ENCODE measurements at regions not wholly inside any gene's neighbourhood (a gene's known extent, or its start where the extent isn't known, plus 50 kb on each side); places are given as distances from the start of the nearest gene placed in this dataset.
A peak's percentile ranks its signal among the peaks of the same experiment; 100 is the strongest.
"Not testable (repeated sequence)": the region's sequence is repeated elsewhere in the genome, so short reads cannot be mapped to it uniquely, and the experiment has no call there.

- DNase-seq: peak; percentile 1
These were observed 278.0 kb upstream of the KAZN start for GRCh38 chr1:14320518-14320917.

DNA sequence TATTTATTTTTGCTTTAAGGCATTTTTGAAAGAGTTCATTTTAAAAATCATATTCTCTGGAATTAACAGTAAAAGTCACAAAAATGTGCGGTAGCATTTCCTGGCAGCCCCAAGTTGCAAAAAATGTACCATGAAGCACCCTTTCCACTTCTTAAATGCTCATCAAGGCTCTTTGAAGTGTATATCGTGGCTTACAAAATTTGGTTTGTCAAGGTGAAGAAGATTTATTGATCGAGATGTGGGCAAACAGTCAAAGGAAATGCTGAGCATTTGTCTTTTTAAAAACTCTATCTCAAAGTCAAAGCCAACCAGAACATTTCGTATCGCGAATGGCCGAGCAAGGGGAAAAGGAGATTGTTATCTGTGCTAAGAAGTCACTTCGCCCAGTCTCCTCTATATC lies 277.5 kb upstream of the KAZN start:
- no peak for DNase-seq

- no peak for DNase-seq
These were observed 277.1 kb upstream of the KAZN start for GRCh38 chr1:14321422-14321821.

DNA sequence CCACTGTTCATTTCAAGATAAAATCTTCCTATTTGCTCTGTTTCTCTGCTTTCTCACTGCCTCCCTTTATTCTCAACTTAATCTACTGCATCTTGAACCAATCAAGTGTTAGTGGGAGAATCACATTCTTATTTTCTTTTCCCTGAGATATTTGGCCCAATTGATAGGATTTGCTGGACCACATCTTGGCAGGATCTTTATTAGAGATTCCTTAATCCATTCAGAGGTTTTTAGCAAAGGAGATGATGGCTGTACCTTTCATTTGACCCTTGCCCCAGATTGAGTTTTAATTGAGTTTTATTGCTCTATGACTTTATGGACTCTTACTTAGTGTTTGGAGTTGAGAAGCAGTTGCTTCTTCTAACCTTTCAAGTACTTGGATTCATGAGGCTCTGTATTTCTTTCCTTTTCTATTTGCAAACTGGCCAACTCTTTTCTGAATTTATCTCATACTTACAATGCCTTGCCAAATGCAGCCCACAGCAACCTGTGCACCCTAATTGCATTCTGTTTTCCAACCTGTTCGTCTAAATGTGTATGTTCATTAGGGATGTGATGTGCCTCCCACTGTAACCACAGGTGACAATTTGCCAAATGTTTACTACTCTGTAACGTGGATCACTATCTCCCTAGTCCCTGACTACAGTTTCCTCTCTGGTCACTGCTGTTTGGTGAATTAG lies 274.8 kb upstream of the KAZN start:
- no peak for DNase-seq

- DNase-seq: no peak
These were observed 274.2 kb upstream of the KAZN start for GRCh38 chr1:14324248-14324630.

DNA sequence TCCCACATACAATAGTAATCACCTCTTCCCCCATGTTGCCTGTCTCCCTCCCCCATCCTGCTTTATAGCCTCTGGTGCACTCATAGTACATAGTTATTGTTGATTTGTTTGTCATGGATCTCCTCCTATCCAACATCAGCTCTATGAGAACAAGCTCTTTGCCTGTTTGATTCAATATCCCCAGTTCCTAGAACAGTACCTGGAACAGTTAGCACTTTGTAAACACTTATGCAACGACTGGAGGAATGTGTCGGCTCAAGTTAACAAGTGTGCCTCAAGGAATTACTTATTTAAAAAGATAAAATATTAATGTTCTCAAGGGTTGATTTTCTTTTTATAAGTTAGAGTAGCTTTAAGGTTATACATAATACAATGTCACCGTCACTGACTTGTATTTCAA lies 271.6 kb upstream of the KAZN start:
- no peak for DNase-seq

GRCh38 chr1:14328685-14329084 lies 269.8 kb upstream of the KAZN start:
- no peak for DNase-seq

- DNase-seq: no peak
These were observed 266.3 kb upstream of the KAZN start for GRCh38 chr1:14332158-14332557.

DNA sequence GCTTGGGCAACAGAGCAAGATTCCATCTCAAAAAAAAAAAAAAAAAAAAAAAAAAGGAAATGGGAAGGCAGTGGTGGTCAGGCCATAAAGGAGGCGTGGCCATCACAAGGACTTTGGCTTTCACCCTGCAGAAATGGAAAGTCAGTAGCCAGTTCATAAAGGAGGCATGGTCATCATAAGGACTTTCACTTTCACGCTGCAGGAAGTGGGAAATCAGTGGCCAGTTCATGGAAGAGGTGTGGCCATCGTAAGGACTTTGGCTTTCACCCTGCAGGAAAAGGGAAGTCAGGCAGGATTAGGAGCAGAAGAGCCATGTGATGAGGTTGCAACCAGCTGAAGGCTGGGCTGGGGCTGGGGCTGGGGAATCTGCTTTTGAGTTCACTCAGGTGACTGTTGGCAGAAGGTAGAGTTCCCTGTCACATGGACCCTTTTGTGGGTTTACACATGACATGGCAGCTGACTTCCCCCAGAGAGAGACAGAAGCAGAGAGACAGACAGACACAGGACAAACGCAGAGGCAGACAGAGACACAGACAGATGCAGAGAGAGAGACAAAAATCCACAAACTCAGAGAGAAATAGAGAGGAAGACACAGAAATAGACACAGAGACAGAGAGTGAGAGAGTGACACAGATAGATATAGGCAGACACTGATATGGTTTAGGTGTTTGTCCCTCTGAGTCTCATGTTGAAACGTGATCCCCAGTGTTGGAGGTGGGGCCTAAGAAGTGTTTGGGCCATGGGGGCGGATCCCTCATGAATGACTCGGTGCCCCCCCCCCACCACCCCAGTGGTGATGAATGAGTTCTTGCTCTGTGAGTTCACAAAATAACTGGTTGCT lies 263.9 kb upstream of the KAZN start:
- no peak for DNase-seq

DNA sequence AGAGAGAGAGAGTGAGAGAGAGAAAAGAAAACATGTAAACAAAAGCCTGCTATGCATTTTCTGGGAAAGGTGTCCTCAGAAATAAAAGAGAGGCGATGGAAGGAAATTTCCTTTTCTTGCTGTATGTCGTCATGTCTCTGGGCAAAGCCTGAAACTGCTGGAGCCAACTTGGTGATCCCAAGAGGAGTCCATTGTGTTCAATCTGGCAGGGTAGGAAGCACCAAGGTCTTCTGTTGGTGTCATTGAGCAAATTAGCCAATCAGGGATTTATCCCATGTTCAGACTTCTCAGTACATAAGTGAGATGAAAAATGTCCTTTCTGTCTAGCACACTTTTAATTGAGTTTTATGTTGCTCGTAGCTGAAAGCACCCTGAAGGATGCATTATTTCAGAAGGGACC lies 260.0 kb upstream of the KAZN start:
- DNase-seq: no peak

- DNase-seq: no peak
These were observed 259.2 kb upstream of the KAZN start for GRCh38 chr1:14339288-14339687.

GRCh38 chr1:14340002-14340785 lies 258.3 kb upstream of the KAZN start:
- no peak for DNase-seq

DNA sequence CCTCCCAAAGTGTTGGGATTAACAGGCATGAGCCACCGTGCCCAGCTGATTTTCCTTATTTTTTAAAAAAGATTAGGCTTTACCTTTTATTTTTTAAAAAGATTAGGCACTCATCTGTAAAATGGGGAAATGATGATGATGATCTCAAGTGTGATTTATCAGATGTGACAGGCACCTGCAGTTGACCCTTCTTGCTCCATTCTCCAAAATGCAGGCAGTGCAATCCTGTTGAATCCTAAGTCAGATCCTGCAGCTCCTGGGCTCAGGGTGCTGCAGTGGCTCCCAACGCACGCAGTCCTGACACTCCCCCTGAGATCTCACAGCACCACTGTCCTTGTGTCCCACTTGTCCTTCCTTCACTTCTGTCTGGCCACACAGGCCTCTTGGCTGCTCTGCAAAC lies 257.3 kb upstream of the KAZN start:
- DNase-seq: no peak

DNA sequence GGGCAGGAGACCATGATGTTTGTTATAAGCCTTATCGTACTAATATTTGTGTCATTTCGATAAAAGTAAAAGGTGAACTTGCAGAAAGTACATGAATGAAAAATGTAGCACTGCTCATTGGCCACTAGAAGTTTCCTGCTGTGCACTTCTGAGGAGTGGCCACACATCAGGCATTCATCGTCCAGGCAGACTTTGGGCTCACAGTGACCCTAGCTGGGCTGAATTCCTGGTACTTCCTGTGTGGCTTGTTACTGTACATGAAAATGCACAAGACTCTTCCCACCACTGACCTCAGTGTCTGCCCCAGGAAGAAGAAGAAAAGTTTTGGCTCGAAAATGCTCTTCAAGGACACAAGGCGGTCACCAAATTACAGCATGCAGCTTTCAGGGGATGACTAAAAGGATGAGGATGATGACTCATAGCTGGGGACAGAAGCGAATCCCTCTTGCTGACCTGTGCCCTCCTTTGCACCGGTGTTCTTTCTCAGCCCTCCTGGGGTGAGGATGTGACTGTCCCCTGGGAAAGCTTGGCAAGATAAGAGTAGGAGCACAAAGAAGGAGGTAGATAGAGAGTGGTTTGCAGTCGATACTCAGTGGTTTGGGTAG lies 252.4 kb upstream of the KAZN start:
- DNase-seq: no peak

GRCh38 chr1:14347186-14347585 lies 251.3 kb upstream of the KAZN start:
- no peak for DNase-seq

- no peak for DNase-seq
These were observed 250.7 kb upstream of the KAZN start for GRCh38 chr1:14347776-14348175.

DNA sequence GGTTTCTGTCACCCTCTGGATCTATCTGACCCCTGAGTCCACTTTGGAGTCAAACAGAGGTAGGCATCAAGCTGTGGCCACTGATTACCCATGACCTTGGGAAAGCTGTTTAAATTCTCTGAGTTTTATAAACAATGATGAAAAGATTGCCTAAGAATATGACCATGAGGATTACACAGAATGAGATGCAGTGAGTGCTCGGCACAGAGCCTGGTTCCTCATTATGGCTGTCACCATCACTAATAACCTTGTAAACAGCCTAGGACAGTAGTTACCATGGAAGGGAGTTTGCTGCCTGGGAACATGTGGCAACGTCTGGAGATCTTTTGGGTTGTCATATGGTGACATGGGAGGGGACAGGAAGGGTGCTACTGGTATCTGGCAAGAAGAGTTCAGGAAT lies 248.3 kb upstream of the KAZN start:
- no peak for DNase-seq

DNA sequence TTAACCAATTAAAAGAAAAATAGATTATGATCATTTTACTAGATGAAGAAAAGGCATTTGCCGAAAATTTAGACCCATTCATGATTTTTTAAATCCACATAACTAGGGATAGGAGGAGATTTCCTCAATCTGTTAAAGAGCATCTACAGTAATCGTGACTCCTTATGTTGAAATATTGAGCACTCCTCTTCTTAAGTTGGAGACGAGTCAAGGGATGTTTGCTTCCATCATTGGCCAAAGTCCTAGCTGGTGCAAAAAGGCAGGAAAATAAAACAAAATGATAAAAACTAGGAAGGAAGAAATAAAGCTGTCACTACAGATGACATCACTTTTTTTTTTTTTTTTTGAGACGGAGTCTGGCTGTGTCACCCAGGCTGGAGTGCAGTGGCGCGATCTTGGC lies 245.6 kb upstream of the KAZN start:
- no peak for DNase-seq

DNA sequence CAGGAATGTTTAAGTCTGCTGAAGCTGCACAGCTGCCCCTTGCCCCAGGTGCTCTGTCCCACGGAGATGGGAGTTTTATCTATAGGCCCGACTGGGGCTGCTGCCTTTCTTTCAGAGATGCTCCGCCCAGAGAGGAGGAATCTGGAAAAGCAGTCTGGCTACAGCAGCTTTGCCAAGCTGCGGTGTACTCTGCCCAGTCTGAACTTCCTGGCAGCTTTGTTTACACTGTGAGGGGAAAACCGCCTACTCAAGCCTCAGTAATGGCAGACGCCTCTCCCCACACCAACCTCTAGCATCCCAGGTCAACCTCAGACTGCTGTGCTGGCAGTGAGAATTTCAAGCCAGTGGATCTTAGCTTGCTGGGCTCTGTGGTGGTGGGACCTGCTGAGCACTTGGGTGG lies 237.5 kb upstream of the KAZN start:
- not testable (repeated sequence) for DNase-seq

DNA sequence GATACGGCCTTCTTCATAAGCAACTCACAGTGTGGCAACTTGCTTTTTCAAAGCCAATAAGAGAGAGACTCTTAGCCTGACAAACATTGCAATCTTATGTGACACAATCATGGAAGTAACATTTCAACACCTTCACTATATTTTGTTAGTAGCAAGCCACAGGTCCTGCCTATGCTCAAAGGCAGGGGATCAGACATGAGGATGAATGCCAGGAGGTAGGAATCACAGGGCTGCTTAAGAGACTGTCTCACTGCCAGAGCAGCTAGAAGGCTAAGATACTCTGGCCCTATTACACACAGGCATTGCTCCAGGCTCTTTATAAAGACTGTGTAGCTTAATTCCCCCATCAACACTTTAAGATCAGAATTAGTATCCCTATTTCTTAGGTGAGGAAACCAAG lies 236.2 kb upstream of the KAZN start:
- no peak for DNase-seq

GRCh38 chr1:14363036-14363590 lies 235.4 kb upstream of the KAZN start:
- DNase-seq: no peak

GRCh38 chr1:14363707-14364413 lies 234.6 kb upstream of the KAZN start:
- DNase-seq: no peak
